Panc1 (cell line): ENCODE measurements at regions not wholly inside any gene's neighbourhood (a gene's known extent, or its start where the extent isn't known, plus 50 kb on each side); places are given as distances from the start of the nearest gene placed in this dataset.

ENCODE experiments used
- ATAC-seq: fragments of 200-7000 bp; cut with Tn5 transposase; 2 replicates; pipeline ENCODE4 v1.9.1; 2020; ENCODE audit warnings: mild to moderate bottlenecking, moderate library complexity
- BruUV-seq: library from RNA; stranded (reverse); fragments of 400-500 nt; replicated peaks from 2 replicates; lab custom pipeline; 2021; lab: Mats Ljungman, UMichigan
- CTCF ChIA-PET: fragments of 300-600 bp; sonication (Branson Sonifier 250); formaldehyde crosslinking; loops from one replicate; lab custom pipeline; 2022; ENCODE audit warnings: antibody characterized with exemption; lab: Charles Lee
- POLR2A ChIA-PET: fragments of 300-600 bp; sonication (Branson Sonifier 250); formaldehyde crosslinking; loops from one replicate; lab custom pipeline; 2022; ENCODE audit warnings: antibody characterized with exemption; lab: Charles Lee
- DNase-seq: peaks from one replicate; pipeline ENCODE4 v3.0.0-alpha.2; 2010; ENCODE audit warnings: low read depth, low spot score
- H3K27ac ChIP-seq: 2 replicates; pipeline ENCODE4 v1.5.1; 2011; ENCODE audit warnings: mild to moderate bottlenecking, low read length, inconsistent platforms
- H3K27me3 ChIP-seq: fragments of 200-500 bp; sonication (Bioruptor generic); 2 replicates; pipeline ENCODE4 v1.6.0; 2014; ENCODE audit warnings: low read length, inconsistent platforms; ENCODE audit not compliant: control insufficient read depth, insufficient read depth
- H3K36me3 ChIP-seq: fragments of 200-500 bp; sonication (Bioruptor generic); 2 replicates; pipeline ENCODE4 v1.5.1; 2014; ENCODE audit warnings: inconsistent platforms, mild to moderate bottlenecking, low read length, moderate library complexity; ENCODE audit not compliant: control insufficient read depth, insufficient read depth
- H3K4me1 ChIP-seq: 2 replicates; pipeline ENCODE4 v1.5.1; 2011; ENCODE audit warnings: inconsistent platforms, mild to moderate bottlenecking, low read length, moderate library complexity; ENCODE audit not compliant: control insufficient read depth, insufficient read depth
- H3K4me3 ChIP-seq, 2 experiments: 2 replicates each; pipeline ENCODE4 v1.5.1; 2011 to 2012; ENCODE audit warnings: low read depth in 2 of 2, low read length in 2 of 2, mild to moderate bottlenecking in 2 of 2, inconsistent platforms in 1 of 2, moderate library complexity in 1 of 2
- H3K9me3 ChIP-seq: fragments of 200-500 bp; sonication (Bioruptor generic); 2 replicates; pipeline ENCODE4 v1.5.1; 2014; ENCODE audit warnings: low read depth, mild to moderate bottlenecking, inconsistent platforms, low read length, moderate library complexity; ENCODE audit not compliant: control insufficient read depth, insufficient read depth
- POLR2AphosphoS5 ChIP-seq: IDR thresholded peaks from 2 replicates; pipeline ENCODE4 v1.6.1; 2012; ENCODE audit warnings: mild to moderate bottlenecking, low read depth, low read length, moderate library complexity
- SIN3A ChIP-seq: IDR thresholded peaks from 2 replicates; pipeline ENCODE4 v1.6.1; 2012; ENCODE audit warnings: low read depth, mild to moderate bottlenecking, low read length, moderate library complexity, borderline replicate concordance; ENCODE audit not compliant: insufficient read depth
- TCF7L2 ChIP-seq: IDR thresholded peaks from 2 replicates; pipeline ENCODE4 v1.6.1; 2011; ENCODE audit warnings: mild to moderate bottlenecking, low read depth, low read length, inconsistent platforms
- in situ Hi-C: cut with HindIII; loops from 2 replicates; pipeline ENCODE4 v1.10.0; 2016; ENCODE audit warnings: low sequenced_read_pairs, low pct_unique_long_range_greater_than_20kb
- intact Hi-C: fragments of 100-400 bp; cut with micrococcal nuclease; formaldehyde crosslinking; loops from one replicate; pipeline ENCODE4 v1.10.0; 2022; ENCODE audit not compliant: unreplicated experiment
- TF ChIP-seq, protein P1 (sequence below), 2 experiments: IDR thresholded peaks; 2 replicates each; pipeline ENCODE4 v1.6.1; 2011 to 2012; ENCODE audit warnings: low read depth in 2 of 2, control low read depth in 1 of 2, low read length in 1 of 2, mild to moderate bottlenecking in 1 of 2, moderate library complexity in 1 of 2; ENCODE audit not compliant: insufficient read depth in 1 of 2
- TF ChIP-seq, protein P2 (sequence below): fragments of 450-650 bp; IDR thresholded peaks from 2 replicates; pipeline ENCODE4 v1.5.1; 2017; ENCODE audit warnings: mild to moderate bottlenecking

DNA sequence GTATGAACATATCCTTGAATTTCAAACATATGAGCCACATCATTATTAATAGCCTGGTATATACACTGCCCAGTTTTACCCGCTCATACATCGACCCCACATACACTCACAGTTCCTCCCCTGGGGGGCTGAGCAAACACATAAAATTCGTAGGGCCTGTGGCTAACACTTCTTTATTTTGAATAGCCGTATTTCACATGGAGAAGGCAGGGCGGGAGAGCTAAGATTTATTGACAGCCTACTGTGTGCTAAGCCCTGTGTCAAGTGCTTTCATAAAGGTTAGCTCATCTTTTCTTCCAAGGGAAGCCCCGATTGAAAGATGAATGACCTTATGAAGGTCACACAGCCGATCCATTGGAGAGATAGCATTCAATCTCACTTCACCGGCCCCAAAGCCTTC, 134.4 kb downstream of the ENC1 start:
- ChIA-PET CTCF (no interaction called here), POLR2A (interaction anchor here (0.5 kb wide), 1 partner anchor 99 kb away, joined by 4 read pairs; no protein-coding TSS in a partner anchor)
- no peaks in the 10 kb centered on the region for H3K36me3 ChIP-seq
- no peaks in the 10 kb centered on the region for H3K27me3 ChIP-seq
- ATAC-seq (no peak), DNase-seq (no peak)
- no peaks in the 10 kb centered on the region for H3K9me3 ChIP-seq
- no peak for TF ChIP-seq SIN3A
- TF ChIP-seq POLR2AphosphoS5 = no peak
- TF ChIP-seq, protein P1, sequence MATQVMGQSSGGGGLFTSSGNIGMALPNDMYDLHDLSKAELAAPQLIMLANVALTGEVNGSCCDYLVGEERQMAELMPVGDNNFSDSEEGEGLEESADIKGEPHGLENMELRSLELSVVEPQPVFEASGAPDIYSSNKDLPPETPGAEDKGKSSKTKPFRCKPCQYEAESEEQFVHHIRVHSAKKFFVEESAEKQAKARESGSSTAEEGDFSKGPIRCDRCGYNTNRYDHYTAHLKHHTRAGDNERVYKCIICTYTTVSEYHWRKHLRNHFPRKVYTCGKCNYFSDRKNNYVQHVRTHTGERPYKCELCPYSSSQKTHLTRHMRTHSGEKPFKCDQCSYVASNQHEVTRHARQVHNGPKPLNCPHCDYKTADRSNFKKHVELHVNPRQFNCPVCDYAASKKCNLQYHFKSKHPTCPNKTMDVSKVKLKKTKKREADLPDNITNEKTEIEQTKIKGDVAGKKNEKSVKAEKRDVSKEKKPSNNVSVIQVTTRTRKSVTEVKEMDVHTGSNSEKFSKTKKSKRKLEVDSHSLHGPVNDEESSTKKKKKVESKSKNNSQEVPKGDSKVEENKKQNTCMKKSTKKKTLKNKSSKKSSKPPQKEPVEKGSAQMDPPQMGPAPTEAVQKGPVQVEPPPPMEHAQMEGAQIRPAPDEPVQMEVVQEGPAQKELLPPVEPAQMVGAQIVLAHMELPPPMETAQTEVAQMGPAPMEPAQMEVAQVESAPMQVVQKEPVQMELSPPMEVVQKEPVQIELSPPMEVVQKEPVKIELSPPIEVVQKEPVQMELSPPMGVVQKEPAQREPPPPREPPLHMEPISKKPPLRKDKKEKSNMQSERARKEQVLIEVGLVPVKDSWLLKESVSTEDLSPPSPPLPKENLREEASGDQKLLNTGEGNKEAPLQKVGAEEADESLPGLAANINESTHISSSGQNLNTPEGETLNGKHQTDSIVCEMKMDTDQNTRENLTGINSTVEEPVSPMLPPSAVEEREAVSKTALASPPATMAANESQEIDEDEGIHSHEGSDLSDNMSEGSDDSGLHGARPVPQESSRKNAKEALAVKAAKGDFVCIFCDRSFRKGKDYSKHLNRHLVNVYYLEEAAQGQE (IDR thresholded peaks at IDR 0.05; ENCODE audit: insufficient read depth in 1 of 2, low read depth in 2 of 2, low read length in 1 of 2) = no peak
- TF ChIP-seq, protein P2, sequence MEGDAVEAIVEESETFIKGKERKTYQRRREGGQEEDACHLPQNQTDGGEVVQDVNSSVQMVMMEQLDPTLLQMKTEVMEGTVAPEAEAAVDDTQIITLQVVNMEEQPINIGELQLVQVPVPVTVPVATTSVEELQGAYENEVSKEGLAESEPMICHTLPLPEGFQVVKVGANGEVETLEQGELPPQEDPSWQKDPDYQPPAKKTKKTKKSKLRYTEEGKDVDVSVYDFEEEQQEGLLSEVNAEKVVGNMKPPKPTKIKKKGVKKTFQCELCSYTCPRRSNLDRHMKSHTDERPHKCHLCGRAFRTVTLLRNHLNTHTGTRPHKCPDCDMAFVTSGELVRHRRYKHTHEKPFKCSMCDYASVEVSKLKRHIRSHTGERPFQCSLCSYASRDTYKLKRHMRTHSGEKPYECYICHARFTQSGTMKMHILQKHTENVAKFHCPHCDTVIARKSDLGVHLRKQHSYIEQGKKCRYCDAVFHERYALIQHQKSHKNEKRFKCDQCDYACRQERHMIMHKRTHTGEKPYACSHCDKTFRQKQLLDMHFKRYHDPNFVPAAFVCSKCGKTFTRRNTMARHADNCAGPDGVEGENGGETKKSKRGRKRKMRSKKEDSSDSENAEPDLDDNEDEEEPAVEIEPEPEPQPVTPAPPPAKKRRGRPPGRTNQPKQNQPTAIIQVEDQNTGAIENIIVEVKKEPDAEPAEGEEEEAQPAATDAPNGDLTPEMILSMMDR = no peak
- TF ChIP-seq TCF7L2 = no peak
- H3K4me3 ChIP-seq = no peak overlapping the region
- in situ Hi-C loops = no loop called here
- no peak overlapping the region for H3K27ac ChIP-seq
- intact Hi-C loops = no loop called here
- no TSS peak for BruUV-seq
- H3K4me1 ChIP-seq = peaks cover 3% of the 10 kb centered on the region; the same call in 1 of the 2 replicates

DNA sequence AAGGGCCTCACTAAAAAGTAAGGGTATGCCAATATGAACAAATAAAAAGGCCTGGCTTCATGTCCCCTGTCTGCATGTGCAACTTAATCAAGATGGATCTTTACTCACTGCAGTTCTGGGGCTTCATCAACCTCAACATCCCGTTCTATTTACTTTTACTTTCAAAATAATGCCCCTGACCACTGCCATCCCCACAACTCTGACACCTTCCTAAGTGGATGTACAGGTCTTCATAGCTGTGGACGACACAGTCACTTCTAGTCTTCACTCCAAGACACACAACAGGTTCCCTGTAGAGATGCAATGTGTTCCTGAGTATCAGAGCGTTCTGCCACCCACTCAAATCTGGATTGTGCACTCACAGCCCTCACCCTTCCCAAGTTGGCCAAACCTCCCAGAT, 136.1 kb downstream of the ENC1 start:
- ATAC-seq (no peak), DNase-seq (no peak)
- TF ChIP-seq SIN3A (no peak), POLR2AphosphoS5 (no peak), TCF7L2 (no peak)
- TF ChIP-seq, protein P2 = no peak
- TF ChIP-seq, protein P1 (IDR thresholded peaks at IDR 0.05; ENCODE audit: insufficient read depth in 1 of 2, low read depth in 2 of 2, low read length in 1 of 2) = no peak
- Histone ChIP-seq H3K4me1 (peaks cover 13% of the 10 kb centered on the region), H3K4me3 (no peak overlapping the region), H3K36me3 (no peaks in the 10 kb centered on the region), H3K9me3 (no peaks in the 10 kb centered on the region), H3K27me3 (no peaks in the 10 kb centered on the region), H3K27ac (no peak overlapping the region)
- in situ Hi-C loops (no loop called here), intact Hi-C loops (no loop called here)
- no TSS peak for BruUV-seq
- ChIA-PET POLR2A (no interaction called here), CTCF (no interaction called here)
